Large intestine (tissue), 3 donors: ENCODE measurements at regions not wholly inside any gene's neighbourhood (a gene's known extent, or its start where the extent isn't known, plus 50 kb on each side); places are given as distances from the start of the nearest gene placed in this dataset.

ENCODE experiments used
- DNase-seq, 2 donors: peaks; one replicate each; pipeline versions ENCODE4 v3.0.0 to v3.0.0-alpha.2; 2013
- H3K27ac ChIP-seq: one replicate; pipeline ENCODE4 v1.5.1; 2013; ENCODE audit warnings: low read length
- H3K27me3 ChIP-seq: 2 replicates; pipeline ENCODE4 v1.6.1; 2013; ENCODE audit warnings: low read length; ENCODE audit not compliant: control insufficient read depth, insufficient read depth
- H3K36me3 ChIP-seq: 2 replicates; pipeline ENCODE4 v1.6.1; 2013; ENCODE audit warnings: low read length; ENCODE audit not compliant: control insufficient read depth, insufficient read depth
- H3K4me1 ChIP-seq: one replicate; pipeline ENCODE4 v1.6.1; 2013; ENCODE audit warnings: low read length; ENCODE audit not compliant: control insufficient read depth, insufficient read depth
- H3K4me3 ChIP-seq: one replicate; pipeline ENCODE4 v1.5.1; 2013; ENCODE audit warnings: low read length
- H3K9me3 ChIP-seq: one replicate; pipeline ENCODE4 v1.6.1; 2013; ENCODE audit warnings: mild to moderate bottlenecking, low read depth, low read length, moderate library complexity; ENCODE audit not compliant: control insufficient read depth
- WGBS: methylation state at CpG from one replicate; pipeline ENCODE4 v1.1.5; 2013; ENCODE audit warnings: low lambda C conversion rate; ENCODE audit not compliant: insufficient coverage; 5-methylcytosine and 5-hydroxymethylcytosine counted together

DNA sequence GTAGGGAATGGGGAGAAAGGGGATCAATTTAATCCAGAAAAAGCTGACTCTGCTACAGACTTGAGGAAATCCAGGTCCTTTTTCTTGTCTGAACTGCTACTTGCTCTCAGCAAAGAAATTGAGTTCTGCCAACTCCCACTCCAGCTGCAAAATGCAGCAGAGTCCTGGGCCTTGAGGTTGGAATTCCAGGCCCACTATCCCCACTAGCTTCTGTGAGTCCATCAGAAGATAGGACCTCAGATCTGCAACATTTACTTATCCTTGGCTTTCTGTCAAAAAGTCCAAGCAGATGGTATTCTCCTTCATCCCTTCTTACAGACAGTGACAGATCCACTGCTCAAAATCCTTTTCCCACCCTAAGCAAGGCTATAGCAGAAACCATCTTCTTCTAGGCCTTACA, 219.2 kb downstream of the ARHGAP12 start:
- peaks cover 8% of the 10 kb centered on the region for H3K9me3 ChIP-seq
- H3K36me3 ChIP-seq, result no peaks in the 10 kb centered on the region
- DNase-seq, result no peak
- no peak overlapping the region for H3K27ac ChIP-seq
- peaks cover 11% of the 10 kb centered on the region for H3K4me1 ChIP-seq
- no peak overlapping the region for H3K4me3 ChIP-seq
- H3K27me3 ChIP-seq, result no peaks in the 10 kb centered on the region

GRCh38 chr10:31709028-31709427, 219.6 kb downstream of the ARHGAP12 start:
- H3K9me3 ChIP-seq, result peaks cover 8% of the 10 kb centered on the region
- H3K36me3 ChIP-seq, result no peaks in the 10 kb centered on the region
- whole genome bisulfite sequencing, result 85% methylated on average over 3 of the region's 3 CpGs
- no peak for DNase-seq
- peaks cover 11% of the 10 kb centered on the region for H3K4me1 ChIP-seq
- H3K27me3 ChIP-seq, result no peaks in the 10 kb centered on the region
- H3K27ac ChIP-seq, result no peak overlapping the region
- no peak overlapping the region for H3K4me3 ChIP-seq

DNA sequence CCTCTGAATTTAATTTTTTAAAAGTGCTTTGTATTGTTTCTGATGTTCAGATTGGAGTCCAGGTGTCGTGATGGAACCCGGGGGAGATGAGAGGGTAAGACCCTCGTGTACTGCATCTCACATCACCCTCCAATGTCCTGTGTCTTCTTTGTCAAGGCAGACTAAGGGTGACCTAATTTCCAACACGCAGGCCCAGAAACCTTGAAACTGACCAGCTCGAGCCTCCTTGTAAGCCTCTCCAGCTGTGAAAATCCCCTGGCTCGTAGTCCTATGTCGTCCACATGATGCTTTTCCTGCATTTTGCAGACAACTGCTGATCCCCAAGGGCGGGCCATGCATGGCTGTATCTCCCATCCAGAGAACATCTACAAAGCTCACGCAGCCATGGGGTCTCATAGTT, 220.2 kb downstream of the ARHGAP12 start:
- no peak for DNase-seq
- Histone ChIP-seq H3K4me3 (no peak overlapping the region), H3K36me3 (no peaks in the 10 kb centered on the region), H3K27ac (peak overlapping the region; percentile 26), H3K9me3 (peaks cover 8% of the 10 kb centered on the region), H3K27me3 (no peaks in the 10 kb centered on the region), H3K4me1 (peaks cover 11% of the 10 kb centered on the region)
- WGBS, result no CpG with 5 or more reads among the region's 9 CpGs

DNA sequence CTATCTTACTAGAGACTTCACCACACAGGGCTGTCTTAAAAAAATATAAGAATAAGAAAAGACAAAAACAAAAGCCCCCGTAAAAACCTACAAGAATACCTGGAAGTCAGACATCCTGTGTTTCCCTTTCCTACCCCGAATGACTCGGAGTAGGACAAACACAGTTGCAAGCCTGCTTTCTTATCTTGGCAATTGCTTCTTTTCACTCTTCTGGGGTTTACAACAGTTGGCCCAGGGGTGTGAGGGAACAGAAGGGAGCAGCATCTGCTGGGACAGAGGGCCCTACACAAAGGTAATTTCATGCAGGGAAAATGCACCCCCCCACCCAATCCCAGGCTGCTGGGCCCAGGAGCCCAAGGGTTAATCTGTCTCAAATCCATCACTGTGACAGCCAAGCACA, 220.6 kb downstream of the ARHGAP12 start:
- H3K27me3 ChIP-seq, result peaks cover 2% of the 10 kb centered on the region
- H3K4me1 ChIP-seq, result peaks cover 11% of the 10 kb centered on the region
- DNase-seq, result no peak
- peak overlapping the region; percentile 26 for H3K27ac ChIP-seq
- WGBS, result no CpG with 5 or more reads among the region's 3 CpGs
- H3K9me3 ChIP-seq, result peaks cover 8% of the 10 kb centered on the region
- H3K4me3 ChIP-seq, result no peak overlapping the region
- H3K36me3 ChIP-seq, result no peaks in the 10 kb centered on the region

DNA sequence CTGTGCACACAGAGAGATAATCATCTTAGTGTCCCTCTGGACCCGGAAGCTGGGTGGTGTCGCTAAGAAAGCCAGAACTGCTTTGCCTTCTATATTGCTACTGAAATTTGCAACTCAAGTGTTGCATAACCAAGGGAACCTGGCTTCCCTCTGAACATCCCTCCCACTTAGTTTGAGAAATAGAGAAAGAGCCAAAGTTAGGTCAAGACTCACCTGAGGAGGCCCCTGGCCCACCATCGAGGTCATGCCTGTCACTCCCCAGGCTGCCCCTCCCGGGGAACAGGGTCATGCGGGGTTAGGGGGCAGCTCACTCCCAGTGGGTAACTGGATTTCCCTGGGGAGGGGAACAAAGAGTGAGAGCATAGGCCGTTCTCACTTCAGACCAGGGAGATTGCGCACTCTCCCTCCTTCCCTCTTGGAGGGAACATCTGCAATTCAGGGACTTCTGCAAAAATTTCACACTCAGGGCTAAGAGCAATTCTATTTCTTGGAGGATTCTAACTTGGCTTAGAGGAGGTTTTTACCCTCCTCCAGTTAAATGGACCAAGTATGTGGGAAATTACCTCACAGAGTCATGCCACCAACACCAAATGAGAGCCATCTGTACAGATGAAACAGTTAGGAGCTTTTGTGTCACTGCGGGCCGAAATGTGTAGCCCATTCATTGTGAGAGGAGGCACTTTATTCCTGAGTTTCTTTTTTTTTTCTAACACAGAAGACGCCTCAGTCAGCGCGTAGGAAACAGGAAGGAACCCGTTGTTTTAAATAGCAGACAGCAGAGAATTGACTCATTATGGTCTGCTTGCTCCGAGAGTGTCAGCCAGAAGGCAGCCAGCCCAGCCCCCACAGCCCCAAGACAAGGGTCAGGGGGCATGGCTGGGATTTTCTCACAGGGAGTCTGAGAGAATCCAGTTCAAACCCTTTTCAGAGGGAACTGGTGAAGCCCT, 221.3 kb downstream of the ARHGAP12 start:
- Histone ChIP-seq H3K4me3 (no peak overlapping the region), H3K36me3 (no peaks in the 10 kb centered on the region), H3K9me3 (peaks cover 8% of the 10 kb centered on the region), H3K4me1 (peaks cover 11% of the 10 kb centered on the region), H3K27ac (peak overlapping the region; percentile 54), H3K27me3 (peaks cover 2% of the 10 kb centered on the region)
- peak; percentile 54 to 69 for DNase-seq
- WGBS, result no CpG with 5 or more reads among the region's 14 CpGs

DNA sequence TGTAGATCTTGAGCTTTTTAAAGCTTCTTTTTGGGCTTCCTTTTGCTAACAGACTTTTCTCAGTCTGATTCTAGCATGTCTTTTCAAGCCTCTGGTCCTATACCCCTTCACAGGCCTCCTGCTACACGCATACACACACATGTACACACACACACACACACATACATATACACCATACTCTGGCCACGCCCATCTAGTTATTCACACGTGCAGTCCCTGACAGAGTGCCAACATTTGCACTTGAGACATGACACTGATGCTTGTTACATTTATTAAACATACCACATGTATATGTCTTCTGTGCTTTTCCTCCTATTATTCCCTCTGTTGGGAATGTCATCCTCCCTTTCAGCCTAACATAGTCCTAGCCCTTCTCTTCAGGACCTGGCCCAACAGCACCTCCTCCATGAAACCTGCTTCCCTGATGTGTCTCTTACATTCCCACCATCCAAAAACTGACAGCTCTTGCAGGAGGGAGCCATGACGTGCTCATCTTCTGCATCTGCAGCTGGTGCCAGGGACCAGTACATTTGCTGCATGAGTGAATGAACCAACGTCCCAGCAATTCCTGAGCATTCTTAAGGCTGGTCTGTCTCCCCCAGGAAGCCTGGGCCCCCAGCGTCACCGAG, 222.1 kb downstream of the ARHGAP12 start:
- peaks cover 11% of the 10 kb centered on the region for H3K4me1 ChIP-seq
- H3K27me3 ChIP-seq, result peaks cover 2% of the 10 kb centered on the region
- no peaks in the 10 kb centered on the region for H3K36me3 ChIP-seq
- peak overlapping the region; percentile 54 for H3K27ac ChIP-seq
- no peak for DNase-seq
- peaks cover 8% of the 10 kb centered on the region for H3K9me3 ChIP-seq
- WGBS, result no CpG with 5 or more reads among the region's 7 CpGs
- H3K4me3 ChIP-seq, result no peak overlapping the region

DNA sequence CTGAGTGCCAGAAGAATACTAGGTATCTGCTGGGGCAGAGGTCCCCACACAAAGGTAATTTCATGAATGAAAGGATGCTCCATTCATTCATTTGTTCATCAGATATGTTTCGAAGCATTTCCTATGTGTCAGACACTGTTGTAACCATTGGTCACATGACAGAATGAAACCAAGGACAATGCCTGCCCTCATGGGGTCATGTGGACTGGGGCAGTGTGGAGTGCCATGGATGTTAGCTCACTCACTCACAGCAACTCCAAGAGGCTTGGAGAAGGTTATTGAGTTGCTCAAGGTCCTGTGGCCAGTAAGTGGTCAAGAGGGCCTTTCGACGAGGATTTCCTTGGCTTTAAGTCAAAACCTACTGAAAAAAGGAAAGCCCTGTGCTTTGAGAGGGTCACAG, 223.5 kb downstream of the ARHGAP12 start:
- Histone ChIP-seq H3K4me1 (peaks cover 11% of the 10 kb centered on the region), H3K36me3 (no peaks in the 10 kb centered on the region), H3K27ac (no peak overlapping the region), H3K9me3 (no peaks in the 10 kb centered on the region), H3K4me3 (no peak overlapping the region), H3K27me3 (peaks cover 2% of the 10 kb centered on the region)
- no peak for DNase-seq
- no CpG with 5 or more reads among the region's 3 CpGs for WGBS

- H3K4me1 ChIP-seq, result peaks cover 11% of the 10 kb centered on the region
These were observed 224.4 kb downstream of the ARHGAP12 start for GRCh38 chr10:31704195-31704594.

GRCh38 chr10:31702954-31703353, 225.7 kb downstream of the ARHGAP12 start:
- Histone ChIP-seq H3K9me3 (no peaks in the 10 kb centered on the region), H3K4me1 (peaks cover 11% of the 10 kb centered on the region), H3K36me3 (no peaks in the 10 kb centered on the region), H3K4me3 (no peak overlapping the region), H3K27me3 (peaks cover 2% of the 10 kb centered on the region), H3K27ac (no peak overlapping the region)
- no peak for DNase-seq
- WGBS, result no CpG with 5 or more reads among the region's 4 CpGs

More at GRCh38 chr10:31704195-31704594, 224.4 kb downstream of the ARHGAP12 start:
- Histone ChIP-seq H3K9me3 (no peaks in the 10 kb centered on the region), H3K36me3 (no peaks in the 10 kb centered on the region), H3K4me3 (no peak overlapping the region), H3K27me3 (peaks cover 2% of the 10 kb centered on the region), H3K27ac (no peak overlapping the region)
- WGBS, result no CpG with 5 or more reads among the region's 1 CpG
- no peak for DNase-seq

GRCh38 chr10:31702005-31702404, 226.6 kb downstream of the ARHGAP12 start:
- H3K4me1 ChIP-seq, result peaks cover 9% of the 10 kb centered on the region
- WGBS, result no CpG with 5 or more reads among the region's 2 CpGs
- no peak overlapping the region for H3K27ac ChIP-seq

More at GRCh38 chr10:31702005-31702404, 226.6 kb downstream of the ARHGAP12 start:
- no peaks in the 10 kb centered on the region for H3K9me3 ChIP-seq
- no peak overlapping the region for H3K4me3 ChIP-seq
- DNase-seq, result no peak
- no peaks in the 10 kb centered on the region for H3K36me3 ChIP-seq
- peaks cover 2% of the 10 kb centered on the region for H3K27me3 ChIP-seq
